Right renal cortex interstitium (tissue), 3 donors: ENCODE measurements at regions not wholly inside any gene's neighbourhood (a gene's known extent, or its start where the extent isn't known, plus 50 kb on each side); places are given as distances from the start of the nearest gene placed in this dataset.

Experiments
- DNase-seq, 3 donors: peaks; one replicate each; pipeline ENCODE4 v3.0.0-alpha.2; 2013; ENCODE audit warnings: low read depth in 3 of 3, low spot score in 2 of 3

- no peak for DNase-seq
These were observed 851.6 kb upstream of the SALL3 start for GRCh38 chr18:78128004-78128403.

- DNase-seq = no peak
These were observed 850.4 kb upstream of the SALL3 start for GRCh38 chr18:78129260-78129659.

GRCh38 chr18:78130232-78131195 is 849.1 kb upstream of the SALL3 start:
- no peak for DNase-seq

GRCh38 chr18:78133729-78134128 is 845.9 kb upstream of the SALL3 start:
- no peak for DNase-seq

- no peak for DNase-seq
These were observed 842.6 kb upstream of the SALL3 start for GRCh38 chr18:78136986-78137385.

GRCh38 chr18:78138983-78139496 is 840.6 kb upstream of the SALL3 start:
- DNase-seq = no peak

- DNase-seq = no peak
These were observed 839.3 kb upstream of the SALL3 start for GRCh38 chr18:78140294-78140693.

- no peak for DNase-seq
These were observed 834.9 kb upstream of the SALL3 start for GRCh38 chr18:78144669-78145068.

GRCh38 chr18:78145096-78145495 is 834.5 kb upstream of the SALL3 start:
- no peak for DNase-seq

GRCh38 chr18:78146136-78147085 is 833.2 kb upstream of the SALL3 start:
- DNase-seq = no peak

GRCh38 chr18:78150590-78150989 is 829.0 kb upstream of the SALL3 start:
- no peak for DNase-seq

- DNase-seq = no peak
These were observed 828.4 kb upstream of the SALL3 start for GRCh38 chr18:78151234-78151633.

GRCh38 chr18:78151948-78152725 is 827.5 kb upstream of the SALL3 start:
- no peak for DNase-seq

GRCh38 chr18:78153362-78153761 is 826.3 kb upstream of the SALL3 start:
- no peak for DNase-seq

- DNase-seq = no peak
These were observed 825.2 kb upstream of the SALL3 start for GRCh38 chr18:78154444-78154843.

- DNase-seq = no peak
These were observed 824.8 kb upstream of the SALL3 start for GRCh38 chr18:78154853-78155252.

- no peak for DNase-seq
These were observed 823.2 kb upstream of the SALL3 start for GRCh38 chr18:78156466-78156865.

- DNase-seq = no peak
These were observed 820.7 kb upstream of the SALL3 start for GRCh38 chr18:78158943-78159342.

- DNase-seq = no peak
These were observed 820.2 kb upstream of the SALL3 start for GRCh38 chr18:78159397-78159796.

GRCh38 chr18:78160961-78161656 is 818.5 kb upstream of the SALL3 start:
- no peak for DNase-seq
